Upper lobe of right lung (tissue), 1 donor: ENCODE measurements at regions not wholly inside any gene's neighbourhood (a gene's known extent, or its start where the extent isn't known, plus 50 kb on each side); places are given as distances from the start of the nearest gene placed in this dataset.

Source experiments
- ATAC-seq: fragments of 200-7000 bp; cut with Tn5 transposase; one replicate; pipeline ENCODE4 v1.9.1; 2020; ENCODE audit warnings: mild to moderate bottlenecking, moderate library complexity
- DNase-seq: peaks from one replicate; pipeline ENCODE4 v3.0.0-alpha.2; 2020
- H3K27ac ChIP-seq: fragments of 200-600 bp; one replicate; pipeline ENCODE4 v1.8.0; 2022
- H3K27me3 ChIP-seq: fragments of 200-600 bp; one replicate; pipeline ENCODE4 v1.8.0; 2022; ENCODE audit warnings: mild to moderate bottlenecking
- H3K36me3 ChIP-seq: fragments of 200-600 bp; one replicate; pipeline ENCODE4 v1.8.0; 2022
- H3K4me1 ChIP-seq: fragments of 200-600 bp; one replicate; pipeline ENCODE4 v1.8.0; 2022
- H3K4me3 ChIP-seq: fragments of 200-600 bp; one replicate; pipeline ENCODE4 v1.8.0; 2022; ENCODE audit warnings: mild to moderate bottlenecking
- H3K9me3 ChIP-seq: fragments of 200-600 bp; one replicate; pipeline ENCODE4 v1.8.0; 2022
- CTCF ChIP-seq: fragments of 200-600 bp; IDR thresholded peaks from one replicate; pipeline ENCODE4 v1.8.0; 2022; ENCODE audit warnings: antibody characterized with exemption
- intact Hi-C: fragments of 100-400 bp; cut with DNase I; formaldehyde crosslinking; loops from one replicate; pipeline ENCODE4 v1.11.0; 2022
- donor health status: DM: no; HTN: yes; CAD: no; lungs with severe emphysema.

GRCh38 chr6:22110061-22110460 is 186.8 kb downstream of the PRL start:
- Histone ChIP-seq H3K36me3 (no peaks in the 10 kb centered on the region), H3K27me3 (no peaks in the 10 kb centered on the region), H3K4me3 (no peak overlapping the region), H3K4me1 (peaks cover 21% of the 10 kb centered on the region), H3K27ac (no peak overlapping the region), H3K9me3 (no peaks in the 10 kb centered on the region)
- no peak for TF ChIP-seq CTCF
- intact Hi-C loops: no loop called here
- DNase-seq: no peak
- ATAC-seq: no peak

GRCh38 chr6:22112461-22112860 is 184.4 kb downstream of the PRL start:
- Histone ChIP-seq H3K27ac (no peak overlapping the region), H3K4me1 (peaks cover 21% of the 10 kb centered on the region), H3K4me3 (no peak overlapping the region), H3K27me3 (no peaks in the 10 kb centered on the region), H3K36me3 (no peaks in the 10 kb centered on the region), H3K9me3 (no peaks in the 10 kb centered on the region)
- no peak for DNase-seq
- no peak for TF ChIP-seq CTCF
- ATAC-seq: peak; percentile 77
- intact Hi-C loops: no loop called here

GRCh38 chr6:22113026-22113766 is 183.6 kb downstream of the PRL start:
- TF ChIP-seq CTCF: no peak
- Histone ChIP-seq H3K27ac (no peak overlapping the region), H3K4me3 (no peak overlapping the region), H3K4me1 (peaks cover 21% of the 10 kb centered on the region), H3K9me3 (no peaks in the 10 kb centered on the region), H3K27me3 (no peaks in the 10 kb centered on the region), H3K36me3 (no peaks in the 10 kb centered on the region)
- peak; percentile 74 for ATAC-seq
- intact Hi-C loops: no loop called here
- DNase-seq: no peak

GRCh38 chr6:22115559-22115958 is 181.3 kb downstream of the PRL start:
- ATAC-seq (no peak), DNase-seq (no peak)
- no peak overlapping the region for H3K4me3 ChIP-seq
- H3K4me1 ChIP-seq: peaks cover 21% of the 10 kb centered on the region
- no peaks in the 10 kb centered on the region for H3K9me3 ChIP-seq
- no peak for TF ChIP-seq CTCF
- intact Hi-C loops: no loop called here
- H3K27me3 ChIP-seq: no peaks in the 10 kb centered on the region
- H3K36me3 ChIP-seq: no peaks in the 10 kb centered on the region
- no peak overlapping the region for H3K27ac ChIP-seq

- intact Hi-C loops: no loop called here
- no peaks in the 10 kb centered on the region for H3K9me3 ChIP-seq
- no peak for ATAC-seq
Observed at GRCh38 chr6:22117631-22118030, 179.2 kb downstream of the PRL start.

More at GRCh38 chr6:22117631-22118030, 179.2 kb downstream of the PRL start:
- Histone ChIP-seq H3K4me3 (no peak overlapping the region), H3K27me3 (no peaks in the 10 kb centered on the region), H3K36me3 (no peaks in the 10 kb centered on the region), H3K4me1 (peaks cover 16% of the 10 kb centered on the region), H3K27ac (no peak overlapping the region)
- no peak for DNase-seq
- TF ChIP-seq CTCF: no peak
